ENCODE measurements at regions not wholly inside any gene's neighbourhood (a gene's known extent, or its start where the extent isn't known, plus 50 kb on each side); places are given as distances from the start of the nearest gene placed in this dataset.

DNA sequence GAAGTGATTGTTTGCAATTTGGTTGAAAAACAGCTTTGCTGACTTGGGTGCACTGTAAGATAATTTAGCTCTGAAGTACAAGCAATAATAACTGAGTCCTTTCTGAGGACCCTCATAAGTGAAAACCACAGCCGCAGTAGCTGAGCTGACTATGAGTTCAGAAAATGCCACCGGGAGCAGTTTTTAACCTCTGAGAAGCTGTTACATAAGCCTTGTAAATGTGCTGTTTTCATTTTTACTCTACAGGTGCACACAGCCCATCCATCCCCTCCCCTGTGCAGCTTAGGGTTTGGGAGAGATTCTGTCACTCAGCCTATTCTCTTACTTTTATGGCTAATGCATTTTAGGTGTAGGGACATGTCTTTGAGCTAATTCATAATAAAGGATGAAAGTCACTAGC, 255.5 kb upstream of the C11orf87 start:
- Histone ChIP-seq H3K27ac (no peak overlapping the region), H3K4me3 (no peak overlapping the region), H3K9me3 (no peaks in the 10 kb centered on the region), H3K4me1 (no peaks in the 10 kb centered on the region), H3K36me3 (no peaks in the 10 kb centered on the region), H3K27me3 (no peaks in the 10 kb centered on the region)
- TF ChIP-seq POLR2A (IDR thresholded peaks at IDR 0.05) (no peak), EP300 (IDR thresholded peaks at IDR 0.05; ENCODE audit: low read depth) (no peak), POLR2AphosphoS5 (IDR thresholded peaks at IDR 0.05) (no peak)
- TF ChIP-seq, protein P1, sequence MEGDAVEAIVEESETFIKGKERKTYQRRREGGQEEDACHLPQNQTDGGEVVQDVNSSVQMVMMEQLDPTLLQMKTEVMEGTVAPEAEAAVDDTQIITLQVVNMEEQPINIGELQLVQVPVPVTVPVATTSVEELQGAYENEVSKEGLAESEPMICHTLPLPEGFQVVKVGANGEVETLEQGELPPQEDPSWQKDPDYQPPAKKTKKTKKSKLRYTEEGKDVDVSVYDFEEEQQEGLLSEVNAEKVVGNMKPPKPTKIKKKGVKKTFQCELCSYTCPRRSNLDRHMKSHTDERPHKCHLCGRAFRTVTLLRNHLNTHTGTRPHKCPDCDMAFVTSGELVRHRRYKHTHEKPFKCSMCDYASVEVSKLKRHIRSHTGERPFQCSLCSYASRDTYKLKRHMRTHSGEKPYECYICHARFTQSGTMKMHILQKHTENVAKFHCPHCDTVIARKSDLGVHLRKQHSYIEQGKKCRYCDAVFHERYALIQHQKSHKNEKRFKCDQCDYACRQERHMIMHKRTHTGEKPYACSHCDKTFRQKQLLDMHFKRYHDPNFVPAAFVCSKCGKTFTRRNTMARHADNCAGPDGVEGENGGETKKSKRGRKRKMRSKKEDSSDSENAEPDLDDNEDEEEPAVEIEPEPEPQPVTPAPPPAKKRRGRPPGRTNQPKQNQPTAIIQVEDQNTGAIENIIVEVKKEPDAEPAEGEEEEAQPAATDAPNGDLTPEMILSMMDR (IDR thresholded peaks at IDR 0.05), result no peak
- WGBS, 2 donors (ENCODE audit: low coverage in 1 of 2), result 78% methylated on average over 2 of the region's 2 CpGs; no CpG with 5 or more reads in 1 of the 2 donors
- intact Hi-C loops (cut with DNase I; ENCODE audit: low total_unique reads) (no loop called here), in situ Hi-C loops (cut with MboI; ENCODE audit: low pct_ligation_motif_present in 1 of 4, low pct_unique_long_range_greater_than_20kb in 1 of 4, low sequenced_read_pairs in 3 of 4) (no loop called here)
- DNase-seq, result no peak

DNA sequence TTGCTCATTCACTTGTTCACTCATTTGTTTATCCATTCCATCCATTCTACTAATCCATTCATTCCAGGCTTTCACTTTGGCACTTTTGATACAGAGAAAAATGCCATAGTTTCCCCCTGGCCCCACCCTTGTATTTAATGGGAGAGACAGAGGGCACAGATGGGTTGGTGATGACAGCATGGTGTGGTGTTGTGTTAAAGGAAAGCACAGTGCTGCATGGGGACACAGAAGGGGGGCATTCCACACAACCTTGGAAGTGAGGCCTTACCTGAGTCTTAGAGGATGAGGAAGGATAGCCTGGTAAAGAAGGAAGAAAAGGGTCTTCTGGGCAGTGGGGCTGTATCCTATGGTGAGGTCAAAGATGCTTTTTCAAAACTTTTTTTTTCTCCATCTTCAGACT, 248.5 kb upstream of the C11orf87 start:
- H3K4me1 ChIP-seq, result no peaks in the 10 kb centered on the region
- H3K27ac ChIP-seq, result no peak overlapping the region
- TF ChIP-seq, protein P1 (IDR thresholded peaks at IDR 0.05), result no peak
- TF ChIP-seq POLR2AphosphoS5 (IDR thresholded peaks at IDR 0.05), result no peak
- TF ChIP-seq EP300 (IDR thresholded peaks at IDR 0.05; ENCODE audit: low read depth), result no peak
- no peak for TF ChIP-seq POLR2A (IDR thresholded peaks at IDR 0.05)
- H3K27me3 ChIP-seq, result no peaks in the 10 kb centered on the region
- H3K36me3 ChIP-seq, result no peaks in the 10 kb centered on the region
- intact Hi-C loops (cut with DNase I; ENCODE audit: low total_unique reads), result loop anchor here (5.0 kb wide), 1 partner anchor 1781 kb away; no protein-coding TSS in a partner anchor
- DNase-seq, result no peak
- no peak overlapping the region for H3K4me3 ChIP-seq
- in situ Hi-C loops (cut with MboI; ENCODE audit: low pct_ligation_motif_present in 1 of 4, low pct_unique_long_range_greater_than_20kb in 1 of 4, low sequenced_read_pairs in 3 of 4), result no loop called here
- no peaks in the 10 kb centered on the region for H3K9me3 ChIP-seq

DNA sequence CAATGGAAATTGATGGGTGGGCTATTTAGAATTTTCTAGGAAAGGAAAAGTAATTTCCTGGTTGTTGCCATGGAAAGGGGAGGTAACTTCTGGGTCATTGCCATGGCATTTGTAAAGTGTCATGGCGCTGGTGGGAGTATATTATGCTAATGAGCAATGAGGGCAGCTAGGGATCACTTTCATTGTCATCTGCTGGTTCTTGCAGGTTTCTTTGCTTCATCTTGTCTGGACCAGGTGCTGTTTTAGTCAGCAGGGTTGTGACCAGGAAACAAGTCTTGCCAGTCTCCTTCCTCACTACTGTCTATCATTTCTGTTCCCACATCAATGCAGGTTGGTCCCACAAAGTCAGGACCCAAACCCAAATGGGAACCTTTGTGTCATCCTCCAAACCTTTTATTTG, 237.6 kb upstream of the C11orf87 start:
- no peak for DNase-seq
- Histone ChIP-seq H3K27me3 (no peaks in the 10 kb centered on the region), H3K4me1 (no peaks in the 10 kb centered on the region), H3K4me3 (no peak overlapping the region), H3K27ac (no peak overlapping the region), H3K9me3 (no peaks in the 10 kb centered on the region), H3K36me3 (no peaks in the 10 kb centered on the region)
- intact Hi-C loops (cut with DNase I; ENCODE audit: low total_unique reads), result no loop called here
- WGBS, 2 donors (ENCODE audit: low coverage in 1 of 2), result 80 to 88% methylated on average over 1 of the region's 1 CpG
- in situ Hi-C loops (cut with MboI; ENCODE audit: low pct_ligation_motif_present in 1 of 4, low pct_unique_long_range_greater_than_20kb in 1 of 4, low sequenced_read_pairs in 3 of 4), result no loop called here
- no peak for TF ChIP-seq POLR2AphosphoS5 (IDR thresholded peaks at IDR 0.05)
- no peak for TF ChIP-seq POLR2A (IDR thresholded peaks at IDR 0.05)
- no peak for TF ChIP-seq EP300 (IDR thresholded peaks at IDR 0.05; ENCODE audit: low read depth)
- TF ChIP-seq, protein P1 (IDR thresholded peaks at IDR 0.05), result no peak

DNA sequence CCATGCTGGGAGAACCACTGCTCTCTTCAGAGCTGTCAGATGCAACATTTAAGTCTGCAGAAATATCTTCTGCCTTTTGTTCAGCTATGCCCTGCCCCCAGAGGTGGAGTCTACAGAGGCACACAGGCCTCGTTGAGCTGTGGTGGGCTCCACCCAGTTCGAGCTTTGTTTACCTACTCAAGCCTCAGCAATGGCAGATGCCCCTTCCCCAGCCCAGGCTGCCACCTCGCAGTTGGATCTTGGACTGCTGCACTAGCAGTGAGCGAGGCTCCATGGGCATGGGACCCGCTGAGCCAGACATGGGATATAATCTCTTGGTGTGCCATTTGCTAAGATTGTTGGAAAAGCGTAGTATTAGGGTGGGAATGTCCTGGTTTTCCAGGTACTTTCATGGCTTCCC, 229.1 kb upstream of the C11orf87 start:
- Histone ChIP-seq H3K4me3 (no peak overlapping the region), H3K9me3 (no peaks in the 10 kb centered on the region), H3K36me3 (no peaks in the 10 kb centered on the region), H3K4me1 (no peaks in the 10 kb centered on the region), H3K27ac (no peak overlapping the region), H3K27me3 (no peaks in the 10 kb centered on the region)
- TF ChIP-seq EP300 (IDR thresholded peaks at IDR 0.05; ENCODE audit: low read depth) (no peak), POLR2AphosphoS5 (IDR thresholded peaks at IDR 0.05) (no peak), POLR2A (IDR thresholded peaks at IDR 0.05) (no peak)
- TF ChIP-seq, protein P1 (IDR thresholded peaks at IDR 0.05), result no peak
- intact Hi-C loops (cut with DNase I; ENCODE audit: low total_unique reads), result no loop called here
- DNase-seq, result no peak
- in situ Hi-C loops (cut with MboI; ENCODE audit: low pct_ligation_motif_present in 1 of 4, low pct_unique_long_range_greater_than_20kb in 1 of 4, low sequenced_read_pairs in 3 of 4), result no loop called here
- 81% methylated on average over 6 of the region's 6 CpGs; no CpG with 5 or more reads in 1 of the 2 donors for WGBS, 2 donors (ENCODE audit: low coverage in 1 of 2)

Data from transverse colon (tissue), 4 donors.